Left hindlimb (tissue), 1 donor: ENCODE measurements at regions not wholly inside any gene's neighbourhood (a gene's known extent, or its start where the extent isn't known, plus 50 kb on each side); places are given as distances from the start of the nearest gene placed in this dataset.
"Not testable (repeated sequence)": the region's sequence is repeated elsewhere in the genome, so short reads cannot be mapped to it uniquely, and the experiment has no call there.

Source experiments
- DNase-seq: peaks from one replicate; pipeline ENCODE4 v3.0.0-alpha.2; 2018

DNA sequence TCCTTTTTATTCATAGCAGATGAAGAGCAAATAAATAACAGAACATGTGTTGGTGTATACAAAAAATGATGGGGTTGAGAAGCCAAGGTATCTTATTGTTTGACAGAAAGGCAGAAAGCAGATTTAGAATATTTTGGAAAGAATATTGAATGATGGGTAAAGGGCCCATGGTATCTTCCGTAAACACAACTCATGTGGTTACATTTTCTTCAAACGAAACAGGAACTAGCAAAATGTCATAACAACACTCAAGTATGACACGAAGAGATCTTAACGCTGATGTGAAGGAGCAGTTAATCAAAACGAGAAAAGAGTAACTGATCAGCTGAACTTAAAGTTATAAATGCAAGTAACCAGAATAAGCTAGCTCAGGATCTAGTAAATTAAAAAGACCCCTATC, 195.7 kb upstream of the GK2 start:
- no peak for DNase-seq

DNA sequence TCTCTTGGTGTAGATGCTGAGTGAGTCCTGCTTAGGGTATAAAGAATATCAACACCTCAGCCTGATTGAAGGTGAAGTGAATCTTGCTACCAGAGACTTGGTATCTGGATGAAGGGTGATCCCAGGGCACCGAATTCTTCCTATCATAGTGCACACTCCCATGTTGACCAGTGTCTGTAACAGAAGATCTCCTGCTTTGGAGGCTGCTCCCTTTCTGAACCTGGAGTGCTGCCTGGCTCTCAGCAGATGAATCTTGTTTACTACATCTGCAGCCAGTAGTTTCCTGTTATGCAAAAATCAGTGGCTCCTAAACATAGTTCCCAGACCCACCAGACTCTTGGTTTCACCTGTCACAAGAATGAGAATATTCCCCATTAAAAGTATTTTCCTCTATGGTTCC, 191.7 kb upstream of the GK2 start:
- DNase-seq, result no peak

- no peak for DNase-seq
These were observed 190.8 kb upstream of the GK2 start for GRCh38 chr4:79598801-79599200.

- no peak for DNase-seq
These were observed 190.2 kb upstream of the GK2 start for GRCh38 chr4:79598214-79598613.

- no peak for DNase-seq
These were observed 189.2 kb upstream of the GK2 start for GRCh38 chr4:79597266-79597665.

DNA sequence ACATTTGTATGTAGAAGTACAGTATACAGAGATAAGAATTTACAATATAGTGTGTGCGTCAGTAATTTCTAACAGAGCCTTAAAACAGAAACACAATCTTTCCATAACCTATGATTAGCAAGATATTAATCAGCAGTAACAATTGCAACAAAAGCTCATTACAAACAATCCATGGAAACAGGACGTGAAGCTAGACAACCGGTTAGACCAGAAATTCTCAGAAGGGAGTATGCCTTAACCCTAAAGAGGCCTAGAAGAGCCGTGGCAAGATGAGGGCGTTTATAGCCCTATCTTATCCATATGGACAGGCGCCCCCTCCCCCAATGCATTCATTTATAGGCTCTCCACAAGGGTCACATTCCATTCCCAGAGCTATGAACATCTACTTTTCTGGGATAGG, 184.2 kb upstream of the GK2 start:
- not testable (repeated sequence) for DNase-seq

GRCh38 chr4:79588679-79589078, 180.7 kb upstream of the GK2 start:
- DNase-seq, result no peak

DNA sequence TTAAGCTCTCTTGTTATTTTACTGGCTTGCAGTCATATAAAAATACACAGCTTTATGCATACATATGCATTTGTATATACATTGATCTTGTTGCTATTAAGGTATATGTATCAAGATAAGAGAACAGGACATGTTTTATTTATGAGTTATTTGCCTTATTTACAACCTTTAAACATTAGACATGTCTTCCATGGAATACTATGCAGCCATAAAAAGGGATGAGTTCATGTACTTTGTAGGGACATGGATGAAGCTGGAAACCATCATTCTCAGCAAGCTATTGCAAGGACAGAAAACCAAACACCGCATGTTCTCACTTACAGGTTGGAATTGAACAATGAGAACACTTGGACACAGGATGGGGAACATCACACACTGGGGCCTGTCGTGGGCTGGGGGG, 179.2 kb upstream of the GK2 start:
- not testable (repeated sequence) for DNase-seq

GRCh38 chr4:79585834-79586233, 177.8 kb upstream of the GK2 start:
- DNase-seq, result no peak

- DNase-seq, result no peak
These were observed 177.3 kb upstream of the GK2 start for GRCh38 chr4:79585330-79585729.

- DNase-seq, result no peak
These were observed 176.9 kb upstream of the GK2 start for GRCh38 chr4:79584902-79585301.

DNA sequence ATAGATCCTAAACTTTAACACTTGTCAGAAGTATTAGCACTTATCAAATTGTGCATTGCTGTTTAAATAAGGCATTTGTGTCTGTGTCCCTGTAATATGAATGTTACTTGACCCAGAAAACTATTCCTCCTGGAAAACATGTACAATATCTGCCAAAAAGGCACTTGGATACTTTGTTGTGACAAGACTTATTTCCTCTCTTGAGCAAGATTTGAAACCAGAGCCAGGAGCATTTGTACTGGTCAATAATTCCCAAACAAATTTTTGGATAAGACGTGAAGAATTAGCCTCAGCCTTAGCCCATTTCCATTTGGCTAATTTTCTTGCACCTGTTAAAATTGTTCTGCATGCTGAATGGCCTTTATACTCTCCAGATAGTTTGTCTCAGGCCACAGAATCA, 176.3 kb upstream of the GK2 start:
- no peak for DNase-seq

DNA sequence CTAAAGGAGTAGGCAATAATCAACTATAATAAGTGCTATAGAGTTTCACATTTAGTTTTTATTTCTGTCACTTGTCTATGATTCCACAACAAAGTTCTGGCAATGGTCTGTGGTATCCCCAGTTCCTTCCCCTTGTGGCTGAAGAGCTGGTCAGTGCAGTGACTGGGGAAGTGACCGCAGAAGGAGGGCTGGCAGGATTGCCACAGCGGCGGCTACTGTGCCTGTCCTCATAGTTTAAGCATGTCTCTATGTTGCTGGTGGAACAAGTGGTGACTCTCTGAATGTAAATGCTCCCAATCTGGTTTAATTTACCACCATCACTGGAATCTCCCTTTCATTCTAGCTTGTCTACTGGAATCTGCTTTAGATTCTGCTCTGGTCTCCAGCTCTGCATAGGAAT, 170.6 kb upstream of the GK2 start:
- DNase-seq, result peak; percentile 48

- peak; percentile 46 for DNase-seq
These were observed 168.4 kb upstream of the GK2 start for GRCh38 chr4:79576429-79576753.

DNA sequence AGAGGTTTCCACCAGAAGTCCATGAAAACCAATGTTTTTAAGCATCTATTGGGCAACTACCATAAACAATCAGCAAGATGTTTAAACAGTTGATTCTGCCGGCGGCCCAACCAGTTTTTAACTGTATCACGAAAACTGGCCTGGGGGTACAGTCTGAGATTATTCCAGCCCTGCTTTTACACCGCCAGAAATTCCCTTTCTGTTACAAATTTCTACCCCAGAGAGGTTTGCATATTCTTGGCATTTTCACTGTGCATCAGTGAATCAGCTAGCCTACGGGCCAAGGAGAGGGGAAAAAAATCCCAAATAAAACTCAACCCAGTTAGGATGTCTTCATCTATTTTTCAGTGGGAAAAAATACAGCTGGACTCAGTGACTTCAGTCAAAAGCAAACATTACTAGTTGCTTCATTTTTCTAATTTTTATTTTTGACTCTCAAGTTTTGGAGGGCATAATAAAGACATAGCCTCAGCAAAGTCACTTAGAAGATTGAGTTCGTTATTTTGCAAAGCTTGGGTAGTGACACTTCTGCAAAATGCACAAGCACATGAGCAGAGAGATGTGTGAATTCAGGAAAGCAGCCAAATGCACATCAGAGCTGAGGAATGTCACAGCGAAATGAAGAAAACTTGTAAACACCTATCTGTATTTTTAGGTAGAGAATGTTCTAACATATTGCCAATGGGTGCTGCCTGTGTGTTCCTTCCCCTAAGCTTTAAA, 167.8 kb upstream of the GK2 start:
- no peak for DNase-seq

- no peak for DNase-seq
These were observed 166.9 kb upstream of the GK2 start for GRCh38 chr4:79574741-79575451.

GRCh38 chr4:79563219-79563618, 155.2 kb upstream of the GK2 start:
- no peak for DNase-seq

DNA sequence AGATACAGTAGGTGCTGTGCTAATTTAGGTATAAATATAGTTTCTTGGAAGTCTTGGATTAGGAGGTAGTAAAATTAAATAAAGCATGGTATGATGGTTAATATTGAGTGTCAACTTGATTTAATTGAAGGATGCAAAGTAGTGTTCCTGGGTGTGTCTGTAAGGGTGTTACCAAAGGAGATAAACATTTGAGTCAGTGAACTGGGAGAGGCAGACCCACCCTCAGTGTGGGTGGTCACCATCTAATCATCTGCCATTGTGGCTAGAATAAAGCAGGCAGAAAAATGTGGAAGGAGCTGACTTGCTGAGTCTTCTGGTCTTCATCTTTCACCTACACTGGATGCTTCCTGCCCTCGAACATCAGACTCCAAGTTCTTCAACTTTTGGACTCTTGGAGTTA, 153.7 kb upstream of the GK2 start:
- no peak for DNase-seq

DNA sequence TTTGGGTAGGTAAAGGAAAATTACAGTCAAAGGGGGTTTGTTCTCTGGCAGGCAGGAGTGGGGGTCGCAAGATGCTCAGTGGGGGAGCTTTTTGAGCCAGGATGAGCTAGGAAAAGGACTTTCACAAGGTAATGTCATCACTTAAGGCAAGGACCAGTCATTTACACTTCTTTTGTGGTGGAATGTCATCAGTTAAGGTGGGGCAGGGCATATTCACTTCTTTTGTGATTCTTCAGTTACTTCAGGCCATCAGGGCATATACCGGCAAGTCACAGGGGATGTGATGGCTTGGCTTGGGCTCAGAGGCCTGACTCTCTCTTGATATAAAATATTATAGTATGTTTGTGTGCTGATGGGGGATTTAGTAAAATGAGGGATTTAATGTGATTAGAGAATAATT, 151.4 kb upstream of the GK2 start:
- DNase-seq, result not testable (repeated sequence)

GRCh38 chr4:79552311-79552710, 144.3 kb upstream of the GK2 start:
- DNase-seq, result no peak

DNA sequence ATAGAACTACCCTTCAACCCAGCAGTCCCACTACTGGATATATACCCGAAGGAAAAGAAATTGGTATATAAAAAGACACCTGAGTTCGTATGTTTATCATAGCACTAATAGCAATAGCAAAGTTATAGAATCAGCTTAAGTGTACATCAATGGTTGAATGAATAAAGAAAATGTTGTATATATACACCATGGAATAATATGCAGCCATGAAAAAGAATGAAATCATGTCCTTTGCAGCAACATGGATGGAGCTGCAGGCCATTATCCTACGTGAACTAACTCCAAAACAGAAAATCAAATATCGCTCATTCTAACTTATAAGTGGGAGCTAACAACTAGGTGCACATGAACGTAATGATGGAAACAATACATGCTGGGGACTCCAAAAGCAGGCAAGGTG, 143.5 kb upstream of the GK2 start:
- DNase-seq, result no peak

DNA sequence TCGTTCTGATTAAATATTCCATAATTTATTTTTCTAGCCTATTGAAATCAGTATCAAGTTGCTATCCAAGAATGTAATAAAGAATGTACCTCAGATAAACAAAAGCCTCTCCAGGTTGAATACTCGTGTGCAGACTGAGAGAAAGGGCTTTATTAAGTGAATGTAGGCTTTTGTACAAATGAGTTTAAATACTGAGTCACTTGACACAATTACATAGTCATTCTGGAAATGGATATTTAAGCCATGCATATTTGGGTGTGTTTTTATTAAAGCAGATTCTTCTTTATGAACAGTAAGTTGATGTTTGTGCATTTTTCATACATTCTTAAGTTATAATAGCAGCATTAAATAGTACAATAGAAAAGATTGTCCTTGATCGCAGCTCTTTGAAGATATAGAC, 139.8 kb upstream of the GK2 start:
- DNase-seq, result no peak

- not testable (repeated sequence) for DNase-seq
These were observed 137.3 kb upstream of the GK2 start for GRCh38 chr4:79545292-79545691.

GRCh38 chr4:79540143-79540542, 132.1 kb upstream of the GK2 start:
- no peak for DNase-seq

GRCh38 chr4:79535516-79535915, 127.5 kb upstream of the GK2 start:
- no peak for DNase-seq
